ENCODE measurements at regions not wholly inside any gene's neighbourhood (a gene's known extent, or its start where the extent isn't known, plus 50 kb on each side); places are given as distances from the start of the nearest gene placed in this dataset.

DNA sequence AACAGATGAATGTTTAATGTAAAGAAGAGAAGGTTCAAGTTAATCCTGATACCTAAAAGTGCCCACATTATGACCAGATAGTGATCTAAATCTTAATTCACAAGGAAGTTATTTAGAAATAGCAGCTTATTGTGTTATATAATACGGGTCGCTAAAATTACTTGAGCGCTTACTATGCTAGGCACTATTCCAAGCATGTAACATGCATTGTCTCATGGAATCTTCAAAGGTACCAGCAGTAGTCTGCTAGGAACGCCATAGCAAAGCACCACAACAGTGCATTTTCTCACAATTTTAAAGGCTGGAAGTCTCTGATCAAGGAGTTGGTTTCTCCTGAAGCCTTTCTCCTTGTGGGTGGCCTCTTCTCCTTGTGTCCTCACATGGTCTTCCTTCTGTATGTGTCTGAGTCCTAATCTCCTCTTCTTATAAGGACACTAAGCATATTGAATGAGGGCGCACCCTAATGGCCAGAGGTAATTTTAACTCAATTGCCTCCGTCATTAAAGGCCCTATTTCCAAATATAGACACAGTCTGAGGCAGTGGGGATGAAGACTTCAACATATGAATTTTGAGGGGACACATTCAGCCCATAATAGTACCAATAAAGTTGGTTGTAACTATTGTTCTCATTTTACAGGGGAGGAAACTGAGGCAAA, 118.4 kb downstream of the LRRC30 start:
- no peak for DNase-seq (ENCODE audit: low spot score)

DNA sequence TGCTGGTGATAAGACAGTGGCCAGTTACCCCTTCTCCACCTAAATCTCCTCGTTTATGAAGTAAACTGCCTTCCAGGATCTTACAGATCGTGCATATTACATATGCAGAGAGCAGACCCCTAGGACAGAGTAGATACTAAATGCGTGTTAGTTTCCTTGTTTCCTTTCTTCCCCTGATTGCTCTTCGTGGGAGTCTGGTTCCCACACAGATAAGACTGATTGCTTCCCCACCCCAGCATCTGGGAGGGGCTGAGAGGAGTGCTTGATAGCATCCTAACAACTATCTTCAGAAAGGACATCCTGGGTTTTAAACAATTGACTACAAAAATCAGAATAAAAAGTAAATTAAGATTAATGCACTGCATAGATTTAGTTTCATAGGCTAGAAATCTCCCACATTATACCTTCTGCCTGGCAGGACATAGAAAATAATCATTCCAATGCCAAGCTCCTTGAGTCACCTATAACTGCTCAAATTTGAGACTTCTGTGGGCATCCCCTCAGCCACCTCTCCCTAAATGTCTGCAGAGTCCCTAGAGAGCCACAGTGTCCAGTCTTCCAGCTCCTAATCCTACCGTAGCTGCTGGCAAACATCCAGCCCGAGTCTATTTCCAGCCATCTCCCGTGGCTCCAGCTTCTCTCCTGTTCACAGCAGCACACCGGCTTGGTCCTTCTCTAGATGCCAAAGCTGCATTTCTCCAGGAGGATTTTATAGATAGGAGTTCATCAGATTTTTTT, 128.3 kb downstream of the LRRC30 start:
- no peak for DNase-seq (ENCODE audit: low spot score)

DNA sequence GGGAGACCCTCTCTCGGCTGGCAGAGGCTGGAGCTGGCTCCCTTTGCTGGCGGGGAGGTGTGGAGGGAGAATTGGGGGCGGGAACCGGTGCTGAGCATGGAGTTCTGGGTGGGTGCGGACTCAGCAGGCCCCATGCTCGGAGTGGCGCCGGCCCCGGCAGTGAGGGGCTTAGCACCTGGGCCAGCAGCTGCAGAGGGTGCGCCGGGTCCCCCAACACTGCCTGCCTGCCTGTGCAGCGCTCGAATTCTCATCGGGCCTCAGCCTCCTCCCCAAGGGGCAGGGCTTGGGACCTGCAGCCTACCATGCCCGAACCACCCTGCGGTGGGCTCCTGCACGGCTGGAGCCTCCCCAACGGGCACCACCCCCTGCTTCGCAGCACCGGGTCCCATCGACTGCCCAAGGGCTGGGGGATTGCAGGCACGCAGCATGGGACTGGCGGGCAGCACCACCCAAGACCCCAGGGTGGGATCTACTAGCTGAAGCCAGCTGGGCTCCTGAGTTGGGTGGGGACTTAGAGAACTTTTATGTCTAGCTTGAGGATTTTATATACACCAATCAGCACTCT, 129.8 kb downstream of the LRRC30 start:
- no peak for DNase-seq (ENCODE audit: low spot score)

DNA sequence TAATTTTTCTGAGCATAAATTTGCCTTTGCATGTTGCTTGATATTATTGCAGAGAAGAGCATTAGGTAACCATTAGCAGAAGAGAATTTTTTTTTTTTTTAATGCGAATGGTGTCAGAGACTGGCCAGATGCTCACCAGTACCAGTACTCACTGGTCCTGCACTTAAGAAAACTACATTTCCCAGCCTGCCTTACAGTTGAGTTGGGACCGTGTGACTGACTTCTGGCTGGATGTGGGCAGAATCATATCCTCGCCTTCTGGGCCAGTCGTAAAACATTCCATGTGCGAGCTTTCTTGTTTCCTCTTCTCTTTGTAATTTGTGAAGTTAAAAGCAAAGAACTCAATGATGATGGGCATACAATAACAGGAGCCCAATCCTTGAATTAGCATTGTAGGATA, 132.4 kb downstream of the LRRC30 start:
- DNase-seq (ENCODE audit: low spot score): no peak

DNA sequence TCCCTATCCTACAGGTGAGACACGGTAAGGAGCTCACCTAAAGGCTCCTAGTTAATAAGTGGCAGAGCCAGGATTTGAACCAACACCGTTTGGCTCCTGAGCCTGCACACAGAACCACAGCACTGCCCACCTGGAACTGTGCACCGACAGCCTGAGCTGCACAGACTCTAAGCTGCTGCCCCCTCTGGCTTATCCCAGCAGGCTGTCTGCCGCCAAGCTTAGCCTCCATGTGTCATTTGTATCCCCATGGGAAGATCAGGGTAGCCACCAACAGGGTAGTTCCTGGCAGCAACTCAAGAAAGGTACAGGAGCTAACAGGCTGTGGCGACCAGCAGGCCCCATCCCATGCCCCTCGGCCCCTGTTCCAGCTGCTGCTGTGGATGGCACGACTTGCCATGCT, 135.7 kb downstream of the LRRC30 start:
- DNase-seq (ENCODE audit: low spot score): no peak

DNA sequence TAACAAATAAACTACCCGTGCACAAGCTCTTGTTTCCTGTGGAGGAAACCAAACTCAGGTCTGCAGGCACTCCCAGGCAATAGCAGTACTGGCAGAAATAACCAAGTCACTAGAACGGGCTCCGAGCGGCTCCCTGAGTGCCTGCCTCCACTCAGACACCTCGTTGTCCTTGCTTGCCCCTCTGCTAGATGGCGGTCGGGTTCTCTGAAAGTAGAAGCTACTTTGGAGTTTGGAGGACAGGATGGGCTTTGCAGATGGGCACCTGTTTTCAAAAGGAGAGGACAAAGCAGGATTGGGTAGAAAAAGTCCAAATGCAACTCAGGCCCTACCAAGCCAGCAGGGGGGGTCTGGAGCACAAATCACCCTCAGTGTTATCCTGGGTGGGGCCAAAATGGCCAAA, 136.4 kb downstream of the LRRC30 start:
- DNase-seq (ENCODE audit: low spot score): no peak

DNA sequence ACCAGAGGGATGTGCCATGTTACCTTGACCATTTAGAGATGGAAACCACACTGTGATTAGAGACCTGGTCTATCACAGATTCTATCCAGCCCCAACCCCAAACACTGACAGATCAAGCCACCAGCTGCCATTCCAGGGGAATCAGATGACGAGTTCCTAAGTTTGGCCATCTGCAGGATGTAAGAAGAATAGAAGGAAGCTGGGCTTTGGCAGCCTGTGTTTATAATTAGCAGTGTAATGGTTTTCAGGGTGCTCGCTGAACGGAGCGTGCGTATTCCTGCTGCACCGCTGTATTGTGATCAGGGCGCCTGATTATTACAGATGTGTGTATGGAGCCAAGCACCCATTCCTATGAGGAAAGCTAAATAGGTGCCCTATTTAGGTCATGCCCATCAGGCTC, 138.1 kb downstream of the LRRC30 start:
- no peak for DNase-seq (ENCODE audit: low spot score)

DNA sequence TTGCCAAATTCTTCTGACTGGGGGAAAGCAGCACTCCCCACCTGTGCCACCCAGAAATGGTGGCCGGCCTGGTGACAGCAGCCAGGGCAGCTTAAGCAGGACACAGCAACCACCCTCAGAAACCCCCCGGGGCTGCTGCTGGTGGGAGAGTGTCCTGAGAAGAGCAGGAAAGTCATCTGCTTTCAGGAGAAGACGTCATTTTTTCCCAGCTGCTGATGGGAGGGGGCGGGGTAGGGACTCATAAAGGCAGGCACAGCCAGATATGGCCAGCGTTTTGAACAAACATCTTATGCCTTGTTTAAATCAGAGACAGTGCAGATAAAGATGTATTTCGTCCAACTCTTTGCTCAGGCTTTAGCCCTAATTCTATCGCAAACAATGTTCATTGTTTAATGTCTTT, 139.5 kb downstream of the LRRC30 start:
- no peak for DNase-seq (ENCODE audit: low spot score)

DNA sequence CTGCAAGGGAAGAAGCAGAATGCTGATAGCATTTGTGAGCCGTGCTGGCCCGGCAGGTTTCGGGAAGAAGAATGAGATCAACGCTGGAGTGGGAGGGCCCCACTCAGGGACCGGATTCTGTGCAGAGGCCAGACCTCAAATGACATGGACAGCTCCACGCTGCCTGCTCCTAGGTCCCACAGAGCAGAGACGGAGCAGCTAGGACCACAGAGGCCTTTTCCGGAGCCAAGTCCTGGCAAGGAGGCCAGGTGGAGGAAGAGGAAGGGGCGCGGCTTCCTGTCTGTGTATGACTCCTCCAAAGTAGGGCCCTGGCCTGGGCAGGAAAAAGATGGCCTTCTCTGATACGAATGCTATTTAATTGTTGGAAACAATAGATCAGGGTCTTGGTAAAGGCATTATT, 139.9 kb downstream of the LRRC30 start:
- DNase-seq (ENCODE audit: low spot score): no peak

DNA sequence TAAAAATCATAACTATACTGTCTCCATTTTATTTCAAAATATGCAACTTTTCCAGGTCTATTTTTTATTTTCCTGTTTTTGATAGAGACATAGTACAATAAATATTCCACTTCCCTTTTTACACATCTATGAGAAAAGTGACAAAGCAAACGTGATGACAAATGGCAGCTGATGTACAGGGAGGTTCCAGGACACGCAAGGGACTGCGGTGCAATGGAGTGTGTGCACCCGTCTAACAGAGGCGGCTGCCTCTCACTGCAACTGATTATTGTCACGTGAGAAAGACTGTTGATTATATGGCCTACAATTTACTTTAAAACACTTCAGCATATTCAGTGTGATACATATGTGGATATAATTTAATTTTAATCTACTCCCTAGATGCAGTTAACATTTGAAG, 142.6 kb downstream of the LRRC30 start:
- DNase-seq (ENCODE audit: low spot score): no peak

DNA sequence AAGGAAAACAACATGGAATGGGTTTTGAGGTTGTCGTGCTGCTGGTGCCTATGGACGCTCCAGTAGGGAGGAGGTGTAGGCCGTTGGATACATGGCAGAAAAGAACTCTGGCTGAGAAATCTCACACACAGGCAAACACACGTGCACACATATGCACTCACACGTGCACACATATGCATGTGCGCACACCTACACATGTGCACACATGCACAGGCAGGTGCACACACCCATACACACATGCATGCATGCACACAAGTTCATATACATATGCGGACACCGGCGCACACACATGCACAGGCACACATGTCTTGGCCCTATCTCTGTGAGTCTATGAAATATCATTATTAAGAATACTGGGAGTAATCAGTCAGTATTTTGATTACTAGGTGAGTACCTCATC, 150.4 kb downstream of the LRRC30 start:
- no peak for DNase-seq (ENCODE audit: low spot score)

DNA sequence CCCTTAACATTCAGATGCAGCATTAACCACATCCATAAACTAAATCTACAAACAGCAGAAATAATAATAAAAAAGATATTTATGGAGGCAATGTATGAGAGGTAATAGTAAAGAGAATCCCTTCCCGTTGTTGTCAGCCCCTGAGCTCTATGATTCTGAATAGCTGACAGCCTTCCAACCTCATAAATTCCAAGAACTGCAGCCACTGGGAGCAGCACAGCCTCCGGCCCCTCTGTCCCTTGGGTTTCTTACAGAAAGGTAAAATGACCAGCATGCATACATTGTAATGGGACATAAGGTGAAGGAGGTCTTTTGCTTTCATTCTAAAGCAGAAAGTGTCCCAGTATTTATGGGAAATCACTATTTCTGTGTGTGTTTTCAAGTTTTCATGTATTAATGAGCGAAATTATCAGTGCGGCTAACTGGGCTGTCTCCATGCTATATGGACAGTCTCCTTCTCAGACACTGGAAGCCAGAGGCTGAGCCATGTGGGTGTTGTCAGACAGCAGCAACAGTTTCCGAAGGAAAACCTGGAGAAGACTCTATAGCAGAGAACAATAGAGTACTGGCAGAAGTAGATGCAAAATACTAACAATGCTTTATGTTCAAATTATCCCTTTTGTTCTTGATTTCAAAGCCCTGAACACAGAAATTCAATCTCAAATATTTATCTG, 151.6 kb downstream of the LRRC30 start:
- DNase-seq (ENCODE audit: low spot score): no peak

DNA sequence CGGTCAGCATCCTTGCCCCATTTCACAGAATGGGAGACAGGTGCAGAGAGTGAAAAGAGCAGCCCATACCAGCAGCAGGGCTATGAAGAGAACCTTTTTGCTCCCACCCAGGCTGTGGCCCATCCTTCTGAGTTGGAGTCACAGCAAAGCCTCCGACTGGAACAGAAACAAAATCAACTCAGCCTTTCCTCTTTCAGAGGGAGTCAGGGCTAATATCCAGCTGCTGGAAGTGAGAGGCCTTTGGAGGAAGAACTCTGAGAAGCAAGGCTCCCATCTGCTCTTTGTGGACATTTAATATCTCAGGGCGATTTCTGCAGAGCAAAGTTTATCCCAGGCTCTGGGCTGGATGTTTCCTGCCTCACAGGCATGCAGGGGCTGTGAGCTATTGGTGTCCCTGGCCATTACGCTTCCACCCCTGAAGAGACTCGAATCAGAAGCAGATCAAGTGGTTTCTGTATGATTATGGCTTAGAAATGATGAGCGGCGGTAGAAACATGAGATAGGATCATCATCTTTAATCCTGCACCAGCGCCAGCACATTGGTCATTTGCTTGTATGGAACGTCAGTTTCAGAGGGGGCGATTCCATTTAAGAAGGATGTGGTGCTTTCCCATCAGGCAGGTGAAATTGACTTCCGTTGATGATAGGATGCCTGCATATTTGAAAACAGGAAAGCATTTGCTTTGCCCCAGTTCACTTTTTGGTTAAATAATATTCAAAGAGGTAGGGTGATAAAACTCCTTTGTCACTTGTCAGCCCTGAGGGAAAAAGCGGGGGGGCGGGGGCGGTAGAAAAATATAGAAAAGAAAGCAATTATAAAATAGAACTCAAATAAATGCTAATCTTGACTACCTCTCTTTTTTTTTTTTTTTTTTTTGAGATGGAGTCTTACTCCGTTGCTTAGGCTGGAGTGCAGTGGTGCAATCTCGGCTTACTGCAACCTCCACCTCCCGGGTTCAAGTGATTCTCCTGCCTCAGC, 152.4 kb downstream of the LRRC30 start:
- DNase-seq (ENCODE audit: low spot score): no peak

DNA sequence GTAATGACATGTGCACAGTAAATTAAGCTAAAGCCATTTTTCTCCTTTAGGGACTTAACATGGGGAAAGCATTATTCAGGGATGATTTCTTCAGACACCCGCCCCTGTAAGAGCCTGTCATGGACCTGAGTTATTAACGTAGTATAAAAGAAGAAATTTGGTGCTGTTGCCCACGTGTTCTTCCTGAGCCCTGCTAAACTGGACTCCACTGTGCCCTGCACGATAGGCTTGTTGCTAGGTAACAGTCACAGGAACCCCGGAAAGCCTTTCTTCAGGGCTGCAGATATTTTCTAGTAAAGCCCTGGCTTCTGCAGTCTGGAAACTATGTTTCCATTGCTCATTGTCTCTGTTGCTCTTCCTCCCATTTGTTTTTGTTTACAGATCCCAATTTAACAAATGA, 157.9 kb downstream of the LRRC30 start:
- DNase-seq (ENCODE audit: low spot score): no peak

DNA sequence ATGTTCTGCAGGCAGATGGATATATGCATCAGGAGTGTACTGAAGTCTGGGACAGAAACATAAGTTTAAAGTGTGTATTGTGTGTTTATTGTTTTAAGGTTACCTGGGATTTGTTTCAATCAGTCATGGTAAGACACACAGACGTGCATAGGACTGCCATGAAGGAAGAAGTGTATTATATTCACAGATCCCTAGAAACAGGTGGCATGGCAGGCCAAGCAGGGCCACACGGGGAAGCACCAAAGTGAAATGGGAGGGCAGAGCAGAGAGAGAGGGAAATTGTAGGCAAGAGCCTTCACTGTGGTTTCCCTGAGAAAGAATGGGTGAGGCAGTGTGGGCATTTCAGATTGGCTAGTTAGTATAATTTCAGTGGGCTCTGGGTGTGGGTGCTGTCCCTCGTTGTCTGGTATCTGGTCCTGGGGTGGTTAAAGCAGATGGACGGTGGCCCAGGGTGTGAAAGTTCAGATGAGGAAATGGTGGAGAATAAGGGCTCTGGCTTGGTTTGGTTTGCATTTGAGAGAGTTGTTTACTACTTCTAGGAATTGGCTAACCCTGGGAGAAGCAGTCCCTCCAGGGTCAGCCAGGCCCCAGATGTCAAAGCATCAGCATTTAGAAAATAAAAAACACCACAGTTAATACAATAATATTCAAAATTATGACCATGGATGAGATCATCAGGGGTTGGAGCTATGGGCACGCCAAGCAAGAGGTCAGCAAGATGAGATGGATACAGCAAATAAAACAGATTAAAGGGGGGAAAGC, 160.0 kb downstream of the LRRC30 start:
- DNase-seq (ENCODE audit: low spot score): no peak

DNA sequence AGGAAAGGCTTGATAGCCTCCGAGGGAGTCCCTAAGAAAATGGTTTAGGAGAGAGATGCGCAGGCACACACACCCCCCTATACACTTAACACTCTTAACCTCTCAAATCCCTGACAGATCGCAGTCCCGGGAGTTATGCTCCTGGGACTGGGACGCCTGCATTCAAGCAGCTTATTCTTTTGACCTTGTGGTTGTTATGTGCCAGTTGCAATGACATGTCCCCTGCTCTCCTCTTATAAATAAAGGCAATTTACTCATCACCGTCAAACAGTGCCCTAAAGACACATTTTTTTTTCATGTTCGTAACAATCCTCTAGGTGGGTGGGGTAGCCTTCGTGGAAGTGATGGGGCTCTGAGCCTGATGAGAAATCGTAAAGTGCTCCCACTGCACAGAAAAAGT, 162.2 kb downstream of the LRRC30 start:
- no peak for DNase-seq (ENCODE audit: low spot score)

DNA sequence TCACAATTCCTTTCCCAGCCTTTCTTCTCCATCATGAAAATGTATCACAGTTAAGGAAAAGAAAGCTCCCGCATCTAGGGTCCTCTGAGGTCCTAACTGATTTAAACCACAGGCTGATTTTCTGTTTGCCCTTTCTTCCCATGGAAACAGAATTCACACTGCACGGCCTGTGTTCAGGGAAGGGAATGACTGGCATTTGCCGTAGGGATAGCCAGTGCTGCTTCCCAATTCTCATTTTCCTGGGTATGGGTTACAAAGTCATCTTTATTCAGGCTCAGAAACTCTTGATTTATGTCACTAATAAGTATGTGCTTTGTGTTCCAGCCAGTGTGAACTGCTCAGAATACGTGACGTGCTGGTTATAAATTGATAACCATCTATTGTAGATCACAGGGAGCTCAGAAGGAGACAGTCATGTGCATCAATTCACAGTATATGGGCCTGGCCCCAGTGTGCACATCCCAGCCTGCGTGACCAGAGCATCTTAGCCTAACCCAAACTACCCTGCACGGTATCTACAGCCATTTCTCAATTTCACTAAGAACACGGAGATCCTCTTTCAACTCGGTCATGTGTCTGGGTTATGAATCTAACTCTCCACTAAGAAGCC, 163.3 kb downstream of the LRRC30 start:
- no peak for DNase-seq (ENCODE audit: low spot score)

DNA sequence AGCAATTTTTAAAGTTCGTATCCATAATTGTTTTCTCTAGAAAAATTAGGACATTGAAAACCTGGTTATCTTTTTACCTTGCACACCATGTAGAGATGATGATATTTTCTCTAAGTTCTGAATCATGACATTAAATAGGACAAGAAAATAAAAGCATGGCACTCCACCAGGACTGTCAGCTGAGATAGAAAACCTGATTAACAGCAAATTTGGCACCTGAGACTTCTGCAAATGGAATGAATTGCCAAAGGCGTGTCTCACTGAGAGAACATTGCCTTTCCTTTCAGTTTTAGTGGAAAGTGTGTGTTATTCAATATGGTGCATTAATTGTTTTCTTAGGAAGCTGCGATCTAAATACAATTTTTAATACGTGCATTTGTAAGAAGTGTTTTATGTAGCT, 164.7 kb downstream of the LRRC30 start:
- DNase-seq (ENCODE audit: low spot score): no peak

DNA sequence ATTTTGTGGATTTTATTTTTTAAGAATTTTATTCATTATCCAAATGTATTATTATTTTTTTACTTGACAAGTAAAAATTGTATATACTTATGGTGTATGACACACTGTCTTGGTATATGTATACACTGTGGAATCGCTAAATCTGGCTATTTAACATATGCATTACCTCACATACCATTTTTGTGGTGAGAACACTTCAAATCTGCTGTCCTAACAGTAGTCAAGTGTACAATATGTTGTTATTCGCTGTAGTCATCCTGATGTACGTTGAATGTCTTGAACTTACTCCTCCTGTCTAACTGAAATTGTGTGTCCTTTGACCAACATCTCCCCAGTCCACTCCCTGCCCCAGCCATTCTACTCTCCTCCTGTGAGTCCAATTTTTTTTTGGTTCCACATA, 153.2 kb upstream of the PTPRM start:
- DNase-seq (ENCODE audit: low spot score): no peak

DNA sequence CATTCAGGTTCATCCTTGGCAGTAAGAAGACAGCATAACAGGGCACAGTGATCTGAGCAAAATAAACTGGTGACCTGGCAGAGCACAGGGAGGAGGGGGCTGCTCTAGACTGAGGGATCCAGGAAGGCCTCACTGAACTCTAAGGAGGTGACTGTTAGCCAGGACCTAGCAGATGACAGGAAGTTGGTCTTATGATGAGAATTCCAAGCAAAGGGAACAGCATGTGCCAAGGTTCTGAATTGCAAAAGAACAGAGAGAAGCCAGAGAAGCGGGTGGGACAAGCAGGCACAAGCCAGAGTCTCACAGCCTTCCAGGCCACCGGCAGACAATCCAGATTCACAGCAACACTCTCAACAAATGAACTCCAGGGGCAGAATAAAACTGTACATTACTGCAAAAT, 152.7 kb upstream of the PTPRM start:
- DNase-seq (ENCODE audit: low spot score): no peak

Measured in AG20443 (cell line).